ENCODE measurements at regions not wholly inside any gene's neighbourhood (a gene's known extent, or its start where the extent isn't known, plus 50 kb on each side); places are given as distances from the start of the nearest gene placed in this dataset.

- no peak for DNase-seq (ENCODE audit: low read depth)
- TF ChIP-seq, protein P1, sequence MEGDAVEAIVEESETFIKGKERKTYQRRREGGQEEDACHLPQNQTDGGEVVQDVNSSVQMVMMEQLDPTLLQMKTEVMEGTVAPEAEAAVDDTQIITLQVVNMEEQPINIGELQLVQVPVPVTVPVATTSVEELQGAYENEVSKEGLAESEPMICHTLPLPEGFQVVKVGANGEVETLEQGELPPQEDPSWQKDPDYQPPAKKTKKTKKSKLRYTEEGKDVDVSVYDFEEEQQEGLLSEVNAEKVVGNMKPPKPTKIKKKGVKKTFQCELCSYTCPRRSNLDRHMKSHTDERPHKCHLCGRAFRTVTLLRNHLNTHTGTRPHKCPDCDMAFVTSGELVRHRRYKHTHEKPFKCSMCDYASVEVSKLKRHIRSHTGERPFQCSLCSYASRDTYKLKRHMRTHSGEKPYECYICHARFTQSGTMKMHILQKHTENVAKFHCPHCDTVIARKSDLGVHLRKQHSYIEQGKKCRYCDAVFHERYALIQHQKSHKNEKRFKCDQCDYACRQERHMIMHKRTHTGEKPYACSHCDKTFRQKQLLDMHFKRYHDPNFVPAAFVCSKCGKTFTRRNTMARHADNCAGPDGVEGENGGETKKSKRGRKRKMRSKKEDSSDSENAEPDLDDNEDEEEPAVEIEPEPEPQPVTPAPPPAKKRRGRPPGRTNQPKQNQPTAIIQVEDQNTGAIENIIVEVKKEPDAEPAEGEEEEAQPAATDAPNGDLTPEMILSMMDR (conservative IDR thresholded peaks at IDR 0.05; ENCODE audit: low read depth, low read length), result no peak
- H3K4me3 ChIP-seq (ENCODE audit: low read depth, low read length), result no peak overlapping the region
Measured at GRCh38 chr3:116896116-116896515, 186.5 kb downstream of the TUSC7 start.

DNA sequence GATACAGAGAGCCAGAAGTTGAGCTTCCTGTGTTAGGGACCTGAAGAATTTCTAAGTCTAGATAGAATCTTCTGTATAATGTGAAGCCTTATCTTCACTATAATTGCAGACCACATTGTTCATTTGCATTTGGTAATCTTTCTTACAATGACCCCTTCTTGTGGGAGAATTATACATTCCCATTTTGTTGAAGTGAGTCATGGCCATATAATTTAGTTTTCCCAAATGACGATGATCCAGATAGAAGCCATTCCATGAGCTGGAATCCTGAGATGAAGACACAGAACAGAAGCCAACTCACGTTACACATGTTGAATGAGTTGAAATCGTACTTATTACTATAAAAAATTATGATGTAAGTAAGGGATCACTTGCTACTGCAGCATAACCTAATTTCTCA is 187.8 kb downstream of the TUSC7 start:
- H3K4me3 ChIP-seq (ENCODE audit: low read depth, low read length), result no peak overlapping the region
- TF ChIP-seq, protein P1 (conservative IDR thresholded peaks at IDR 0.05; ENCODE audit: low read depth, low read length), result no peak
- no peak for DNase-seq (ENCODE audit: low read depth)

GRCh38 chr3:116899253-116899652 is 189.7 kb downstream of the TUSC7 start:
- TF ChIP-seq, protein P1 (conservative IDR thresholded peaks at IDR 0.05; ENCODE audit: low read depth, low read length), result no peak
- no peak for DNase-seq (ENCODE audit: low read depth)

GRCh38 chr3:116905334-116905733 is 195.8 kb downstream of the TUSC7 start:
- no peak overlapping the region for H3K4me3 ChIP-seq (ENCODE audit: low read depth, low read length)
- TF ChIP-seq, protein P1 (conservative IDR thresholded peaks at IDR 0.05; ENCODE audit: low read depth, low read length), result no peak
- DNase-seq (ENCODE audit: low read depth), result no peak

More at GRCh38 chr3:116899253-116899652, 189.7 kb downstream of the TUSC7 start:
- no peak overlapping the region for H3K4me3 ChIP-seq (ENCODE audit: low read depth, low read length)

GRCh38 chr3:116905794-116906193 is 196.2 kb downstream of the TUSC7 start:
- TF ChIP-seq, protein P1 (conservative IDR thresholded peaks at IDR 0.05; ENCODE audit: low read depth, low read length), result no peak
- no peak overlapping the region for H3K4me3 ChIP-seq (ENCODE audit: low read depth, low read length)
- DNase-seq (ENCODE audit: low read depth), result no peak

DNA sequence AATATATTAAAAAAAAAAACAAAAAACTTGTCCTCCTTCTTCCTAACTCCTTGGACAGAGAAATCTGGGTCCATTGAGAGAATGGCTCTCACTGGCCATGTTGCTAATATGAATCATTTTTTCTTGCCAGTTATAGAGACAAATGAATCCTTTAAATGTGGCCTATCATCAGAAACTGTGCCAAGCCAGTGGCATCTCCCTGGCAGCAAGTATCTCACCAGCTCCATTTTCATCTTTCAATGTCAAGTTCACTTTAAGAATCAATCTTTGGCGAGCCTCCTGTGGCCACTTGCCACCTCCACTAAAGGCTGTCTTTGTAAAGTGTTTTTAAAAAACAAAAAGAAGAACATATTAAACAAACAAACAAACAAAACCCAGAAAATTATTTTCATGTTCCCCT is 202.5 kb downstream of the TUSC7 start:
- no peak overlapping the region for H3K4me3 ChIP-seq (ENCODE audit: low read depth, low read length)
- TF ChIP-seq, protein P1 (conservative IDR thresholded peaks at IDR 0.05; ENCODE audit: low read depth, low read length), result no peak
- no peak for DNase-seq (ENCODE audit: low read depth)

DNA sequence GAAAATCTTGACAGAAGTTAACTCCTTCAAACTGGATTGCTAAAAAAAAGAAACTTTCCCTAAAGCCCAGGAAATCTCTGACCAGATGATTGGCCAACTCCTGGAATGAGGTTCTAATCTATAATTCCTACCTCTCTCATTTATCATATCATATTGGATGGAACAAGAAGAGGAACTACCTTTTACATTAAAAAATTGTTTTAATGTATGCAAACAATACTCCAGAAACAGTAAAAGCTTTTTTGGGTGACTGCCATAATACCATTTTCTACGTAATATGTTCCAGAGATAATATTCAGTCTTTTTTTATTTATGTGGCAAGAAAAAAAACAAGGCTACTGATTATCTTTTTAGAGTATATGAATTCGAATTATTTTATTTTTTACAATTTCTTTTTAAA is 204.4 kb downstream of the TUSC7 start:
- DNase-seq (ENCODE audit: low read depth), result no peak
- no peak overlapping the region for H3K4me3 ChIP-seq (ENCODE audit: low read depth, low read length)
- TF ChIP-seq, protein P1 (conservative IDR thresholded peaks at IDR 0.05; ENCODE audit: low read depth, low read length), result no peak

All from epithelial cell of proximal tubule (primary cell).